ENCODE measurements at regions not wholly inside any gene's neighbourhood (a gene's known extent, or its start where the extent isn't known, plus 50 kb on each side); places are given as distances from the start of the nearest gene placed in this dataset.

DNA sequence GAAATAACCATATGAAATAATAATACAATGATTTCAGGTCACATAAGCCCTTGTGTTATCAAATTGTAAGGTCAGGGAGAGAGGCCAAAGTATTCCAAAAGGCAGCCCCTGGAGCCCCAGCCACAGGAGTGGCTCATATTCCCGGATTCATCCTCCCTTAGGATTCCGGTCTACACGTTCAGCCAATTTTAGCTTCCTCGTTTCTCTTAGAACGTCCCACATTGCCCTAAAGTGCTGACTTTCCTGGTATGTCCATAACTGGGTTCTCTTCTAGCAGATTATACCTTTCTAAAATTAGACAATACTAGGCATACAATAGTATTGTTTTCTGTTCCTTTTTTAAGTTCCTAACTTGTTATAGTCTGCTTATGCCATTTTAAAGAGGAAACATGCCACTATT, 192.7 kb upstream of the NOX3 start:
- TF ChIP-seq POLR2AphosphoS5 (IDR thresholded peaks at IDR 0.05; ENCODE audit: borderline replicate concordance, low read depth, low read length) = no peak
- no peak for TF ChIP-seq EZH2 (IDR thresholded peaks at IDR 0.05)

All from SK-N-MC (cell line).